ENCODE measurements at regions not wholly inside any gene's neighbourhood (a gene's known extent, or its start where the extent isn't known, plus 50 kb on each side); places are given as distances from the start of the nearest gene placed in this dataset.

- no peak for DNase-seq (ENCODE audit: low read depth)
Measured at GRCh38 chr5:9922719-9923118, 292.6 kb upstream of the TAS2R1 start.

DNA sequence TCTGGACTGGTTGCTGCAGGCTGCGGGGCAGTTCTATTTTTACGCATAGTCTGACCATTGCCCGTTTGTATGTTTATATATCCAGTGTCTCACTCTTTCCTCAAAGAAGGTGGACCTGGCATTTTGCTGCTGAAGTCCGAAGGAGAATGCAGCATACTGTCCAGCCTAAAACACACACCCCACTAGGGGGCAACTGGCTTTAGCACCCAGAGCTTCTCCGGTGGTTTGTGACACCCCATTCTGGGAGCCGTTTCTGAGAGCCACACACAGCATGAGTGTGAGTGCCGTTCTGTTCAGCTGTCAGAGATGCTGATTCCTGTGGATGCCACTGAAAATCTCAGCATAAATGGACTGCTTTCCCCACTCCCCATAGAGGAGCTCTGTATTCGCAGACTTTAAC, 290.5 kb upstream of the TAS2R1 start:
- no peak for DNase-seq (ENCODE audit: low read depth)

GRCh38 chr5:9919306-9920030, 289.3 kb upstream of the TAS2R1 start:
- no peak for DNase-seq (ENCODE audit: low read depth)

DNA sequence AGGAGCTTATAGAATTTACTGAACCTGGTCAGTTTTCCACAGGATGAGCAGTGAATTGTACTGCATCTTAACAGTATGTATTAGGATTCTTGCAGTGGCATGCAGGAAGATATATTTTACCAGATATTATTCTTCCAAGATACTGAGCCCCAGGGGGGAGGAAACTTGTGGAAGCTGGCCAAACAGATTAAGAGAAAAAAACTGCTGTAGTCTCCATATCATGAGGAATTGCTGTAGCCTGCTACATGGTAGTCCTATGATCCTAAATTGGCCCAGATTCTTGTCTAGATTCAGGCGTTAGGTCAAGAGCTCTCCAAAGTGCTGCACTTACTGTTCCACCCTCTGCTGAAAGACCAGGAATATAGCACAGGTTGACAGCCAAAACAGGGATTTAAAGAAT, 275.5 kb upstream of the TAS2R1 start:
- DNase-seq (ENCODE audit: low read depth): no peak

DNA sequence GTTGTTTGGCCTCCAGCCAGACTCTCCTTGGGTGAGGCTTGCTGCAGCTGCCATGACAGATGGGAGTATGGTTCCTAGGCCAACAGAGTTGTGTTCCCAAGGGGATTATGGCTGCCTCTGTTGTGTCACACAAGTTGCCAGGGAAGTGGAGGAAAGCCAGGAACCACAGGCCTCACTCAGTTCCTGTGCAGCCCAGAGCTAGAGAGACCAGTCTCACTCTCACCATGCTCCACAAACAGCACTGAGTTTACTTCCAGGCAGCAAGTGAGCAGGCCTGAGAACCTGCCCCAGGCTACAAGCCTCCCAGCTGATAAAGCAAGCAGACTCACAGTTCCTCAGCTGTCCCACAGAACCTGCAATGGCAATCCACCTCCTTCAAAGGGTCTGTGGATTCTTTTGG, 273.6 kb upstream of the TAS2R1 start:
- no peak for DNase-seq (ENCODE audit: low read depth)

DNA sequence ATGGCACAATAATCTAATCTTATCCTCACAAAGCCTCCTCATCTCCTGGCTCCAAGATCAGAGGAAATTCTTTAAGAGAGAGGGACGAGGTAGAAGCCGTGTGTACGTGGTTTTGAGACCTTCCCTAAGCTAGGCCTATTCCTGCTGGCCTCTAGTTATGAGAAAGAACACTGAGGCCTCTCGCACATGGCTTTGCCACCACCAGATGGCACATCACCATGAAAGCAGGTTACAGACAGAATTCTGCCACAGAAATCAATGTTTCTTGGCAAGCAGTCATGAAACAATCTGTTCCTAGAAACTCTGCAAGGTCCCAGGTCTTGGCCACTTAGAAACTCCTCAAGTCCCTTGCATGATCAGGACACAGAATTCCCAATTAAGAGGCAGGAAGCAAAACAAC, 268.2 kb upstream of the TAS2R1 start:
- no peak for DNase-seq (ENCODE audit: low read depth)

DNA sequence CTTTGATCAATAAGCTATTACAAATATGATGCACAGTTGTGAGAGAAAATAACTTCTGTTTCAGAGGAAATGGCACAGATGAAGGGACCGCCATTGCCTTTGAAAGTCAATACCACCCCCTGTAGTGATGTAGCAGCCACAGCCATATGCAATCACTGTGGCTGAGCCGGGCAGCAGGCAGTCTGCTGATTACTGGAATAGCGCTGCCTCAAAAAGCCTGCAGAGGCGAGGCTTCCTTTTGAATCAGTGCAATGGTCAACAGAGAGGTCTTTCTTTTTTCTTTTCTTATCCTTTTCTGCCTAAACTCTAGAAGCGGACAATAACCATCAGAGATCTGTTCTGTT, 265.1 kb upstream of the TAS2R1 start:
- no peak for DNase-seq (ENCODE audit: low read depth)

DNA sequence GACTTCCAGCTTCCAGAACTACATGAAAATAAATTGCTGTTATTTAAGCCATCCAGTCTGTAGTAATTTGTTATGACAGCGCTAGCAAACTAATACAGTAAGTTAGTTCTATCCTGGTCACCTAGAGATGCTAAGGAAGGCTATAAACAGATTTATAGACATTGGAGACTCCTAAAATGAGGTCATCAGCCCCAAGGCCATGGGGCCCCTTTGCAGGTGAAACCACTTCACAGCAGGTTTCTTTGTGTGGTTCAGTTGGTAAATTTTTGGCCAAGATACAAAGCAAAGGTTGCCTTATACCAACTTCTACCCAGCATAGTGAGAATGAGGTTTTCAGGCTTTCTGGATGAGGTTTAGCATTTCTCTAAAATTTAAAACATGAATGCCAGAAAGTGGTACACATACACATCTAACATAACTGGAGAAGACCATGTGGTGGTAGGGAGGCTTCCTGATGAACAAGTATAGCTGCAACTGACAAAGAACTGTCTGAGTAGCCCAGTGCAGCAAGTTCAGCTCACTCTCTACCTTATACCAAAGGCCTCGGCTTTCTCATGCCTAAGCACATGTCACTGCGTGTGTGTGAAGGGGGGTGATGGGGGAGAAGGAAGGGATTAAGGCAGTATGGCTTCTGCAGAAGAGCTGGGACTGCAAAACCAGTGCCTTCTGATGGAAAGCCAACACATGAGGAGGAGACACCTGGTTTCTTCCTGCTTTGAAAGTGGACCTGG, 264.6 kb upstream of the TAS2R1 start:
- DNase-seq (ENCODE audit: low read depth): no peak

DNA sequence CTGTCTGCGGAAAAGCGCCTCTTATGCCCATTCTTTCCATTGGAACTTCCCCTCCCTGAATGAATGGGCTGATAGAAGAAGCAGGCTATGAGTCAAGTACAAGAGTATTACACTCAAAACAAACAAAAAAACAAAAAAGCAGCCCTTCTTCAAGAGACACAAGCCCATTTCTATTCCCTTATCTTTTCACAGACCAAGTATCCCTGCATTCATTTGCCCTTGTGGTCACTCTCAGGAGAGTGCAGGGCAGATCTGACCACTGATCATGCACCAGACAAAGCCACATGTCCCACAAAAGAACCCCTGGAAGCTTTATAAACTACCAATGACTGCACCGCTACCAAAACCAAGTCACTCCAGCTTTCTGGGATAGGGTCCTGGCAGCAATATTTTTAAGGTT, 262.5 kb upstream of the TAS2R1 start:
- no peak for DNase-seq (ENCODE audit: low read depth)

- no peak for DNase-seq (ENCODE audit: low read depth)
Measured at GRCh38 chr5:9889511-9889910, 259.4 kb upstream of the TAS2R1 start.

- peak; percentile 67 for DNase-seq (ENCODE audit: low read depth)
Measured at GRCh38 chr5:9888501-9888901, 258.4 kb upstream of the TAS2R1 start.

GRCh38 chr5:9885164-9885563, 255.0 kb upstream of the TAS2R1 start:
- DNase-seq (ENCODE audit: low read depth): no peak

GRCh38 chr5:9878206-9878605, 248.1 kb upstream of the TAS2R1 start:
- DNase-seq (ENCODE audit: low read depth): no peak

- DNase-seq (ENCODE audit: low read depth): no peak
Measured at GRCh38 chr5:9877488-9877887, 247.3 kb upstream of the TAS2R1 start.

DNA sequence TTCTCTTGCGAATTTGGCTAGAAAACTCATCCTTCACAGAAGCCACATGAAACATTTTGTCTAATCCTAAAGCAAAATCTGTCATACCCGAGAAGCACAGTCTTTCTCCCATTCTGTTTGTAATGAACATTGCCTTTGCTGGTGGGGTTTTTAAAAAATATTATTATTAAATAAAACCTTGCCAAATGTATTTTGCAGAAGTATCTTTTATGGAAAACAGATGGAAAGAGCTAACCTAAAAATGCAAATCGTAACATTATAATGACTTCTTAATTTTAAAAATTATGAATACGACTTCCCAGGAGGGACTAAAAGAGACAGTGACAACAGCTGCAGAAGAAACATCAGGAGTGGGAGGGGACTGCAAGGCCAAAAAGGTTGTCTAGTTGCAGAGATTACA, 246.3 kb upstream of the TAS2R1 start:
- DNase-seq (ENCODE audit: low read depth): no peak

DNA sequence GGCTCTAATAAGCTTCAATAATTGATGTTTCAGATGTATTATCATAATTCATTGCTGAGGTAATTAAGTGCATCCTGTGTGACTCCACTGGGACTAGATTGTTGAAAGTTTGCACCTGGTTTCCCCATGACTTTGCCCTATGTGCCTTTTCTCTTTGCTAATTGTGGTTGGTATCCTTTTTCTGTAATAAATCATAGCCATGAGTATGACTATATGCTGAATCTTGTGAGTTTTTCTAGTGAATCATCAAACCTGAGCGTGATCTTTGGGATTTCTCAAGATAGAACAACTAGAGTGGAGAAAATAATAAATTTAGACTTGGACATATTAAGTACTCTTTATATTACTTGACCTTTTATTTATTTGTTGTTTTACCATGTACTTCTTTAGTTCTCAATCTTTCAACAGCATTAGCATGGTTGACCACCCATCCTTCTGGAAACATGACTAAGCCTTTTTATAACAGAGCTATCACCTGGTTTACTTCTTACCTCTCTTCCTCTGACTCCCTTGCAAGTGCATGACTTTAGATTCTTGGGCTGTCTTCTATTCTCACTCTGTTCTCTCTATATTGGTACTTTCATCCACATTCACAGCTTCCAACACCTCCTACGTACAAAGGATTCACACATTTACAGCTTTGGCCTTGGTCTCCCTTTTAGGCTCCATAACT, 239.6 kb upstream of the TAS2R1 start:
- peak; percentile 76 for DNase-seq (ENCODE audit: low read depth)

DNA sequence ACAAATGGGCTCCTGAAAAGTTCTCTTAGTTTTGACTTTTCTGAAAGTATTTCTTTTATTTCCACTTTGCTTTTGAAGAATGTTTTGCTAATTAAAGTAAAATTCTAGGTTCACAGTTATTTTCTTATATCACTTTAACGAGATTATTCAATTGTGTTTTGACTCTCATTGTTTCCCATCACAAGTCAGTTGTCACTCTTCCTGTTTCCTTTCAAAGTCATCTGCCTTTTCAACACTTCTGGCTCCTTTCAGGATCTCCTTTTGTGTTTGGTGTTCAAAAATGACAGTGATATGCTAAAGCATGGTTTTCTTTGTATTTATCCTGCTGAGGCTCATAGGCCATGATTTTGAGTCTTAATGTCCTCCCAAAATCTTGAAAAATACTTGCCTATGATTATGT, 235.4 kb upstream of the TAS2R1 start:
- DNase-seq (ENCODE audit: low read depth): no peak

- DNase-seq (ENCODE audit: low read depth): no peak
Measured at GRCh38 chr5:9864791-9865190, 234.6 kb upstream of the TAS2R1 start.

DNA sequence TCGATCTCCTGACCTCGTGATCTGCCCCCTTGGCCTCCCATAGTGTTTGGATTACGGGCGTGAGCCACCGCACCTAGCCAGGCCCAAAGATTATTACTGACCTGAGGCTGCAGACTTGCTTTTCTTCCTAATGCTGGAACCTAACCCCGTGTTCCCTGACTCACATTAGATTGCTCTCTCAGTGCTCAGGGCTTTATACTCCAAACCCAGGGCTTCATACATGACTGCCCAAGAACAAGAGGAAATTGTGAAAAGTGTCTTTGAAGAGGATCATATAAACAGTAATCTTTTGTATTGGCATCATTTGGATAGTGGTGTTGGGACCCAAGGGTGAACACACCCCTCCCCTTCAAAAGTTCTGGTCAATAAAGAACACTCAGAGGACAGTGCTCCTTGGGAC, 233.3 kb upstream of the TAS2R1 start:
- no peak for DNase-seq (ENCODE audit: low read depth)

- no peak for DNase-seq (ENCODE audit: low read depth)
Measured at GRCh38 chr5:9861666-9862256, 231.6 kb upstream of the TAS2R1 start.

DNA sequence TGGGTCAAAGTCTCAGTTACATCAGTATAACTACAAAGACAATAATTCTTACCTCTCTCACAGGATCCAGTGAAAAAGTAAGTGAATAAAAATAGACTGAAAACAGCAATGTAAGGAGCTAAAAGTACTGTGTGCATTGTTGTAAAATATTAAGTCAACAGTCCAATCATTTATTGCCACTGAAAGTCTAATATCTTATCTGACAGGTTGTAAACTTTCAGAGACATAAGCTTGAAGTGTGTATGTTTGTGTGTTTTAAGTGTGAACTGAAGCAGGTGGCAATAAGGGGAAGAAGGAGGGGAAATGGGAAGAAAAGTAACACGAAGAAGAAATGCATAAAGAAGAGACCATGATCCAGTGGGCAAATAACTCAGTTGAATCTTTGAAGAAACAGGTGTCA, 229.7 kb upstream of the TAS2R1 start:
- no peak for DNase-seq (ENCODE audit: low read depth)

- no peak for DNase-seq (ENCODE audit: low read depth)
Measured at GRCh38 chr5:9858043-9858442, 227.9 kb upstream of the TAS2R1 start.

GRCh38 chr5:9853309-9853708, 223.2 kb upstream of the TAS2R1 start:
- DNase-seq (ENCODE audit: low read depth): no peak

Measured in GM04503 (cell line).